ENCODE measurements at regions not wholly inside any gene's neighbourhood (a gene's known extent, or its start where the extent isn't known, plus 50 kb on each side); places are given as distances from the start of the nearest gene placed in this dataset.

DNA sequence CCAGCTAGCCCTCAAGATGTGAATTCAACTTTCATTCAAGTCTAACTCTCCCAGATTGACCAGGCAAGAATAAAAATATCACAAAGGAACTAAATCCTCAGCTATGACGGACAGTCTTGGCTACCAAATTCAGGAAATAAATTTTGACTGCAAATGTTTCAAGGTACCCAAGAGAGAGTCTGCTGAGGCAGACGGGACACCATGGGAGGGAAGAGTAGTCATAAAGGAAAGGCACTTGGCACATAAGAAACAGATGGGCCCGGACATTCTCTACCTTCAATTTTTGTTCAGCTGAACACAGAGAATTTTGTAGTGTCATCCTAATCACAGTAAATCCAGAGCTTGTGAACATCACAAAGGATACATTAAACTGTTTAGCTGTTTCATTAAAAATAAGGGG is 390.0 kb downstream of the DTWD2 start:
- Histone ChIP-seq H3K27me3 (replicated peaks in 1 of 7) (no peaks in the 10 kb centered on the region), H3K4me3 (no peak overlapping the region), H3K27ac (no peak overlapping the region), H3K9me3 (no peaks in the 10 kb centered on the region), H3K4me1 (no peaks in the 10 kb centered on the region), H3K36me3 (no peaks in the 10 kb centered on the region)
- TF ChIP-seq POLR2AphosphoS5 (IDR thresholded peaks at IDR 0.05) (no peak), POLR2A (IDR thresholded peaks at IDR 0.05) (no peak), CTCF (IDR thresholded peaks at IDR 0.05 in 8 of 11, conservative IDR thresholded peaks at IDR 0.05 in 3 of 11) (no peak)
- intact Hi-C loops (cut with DNase I; ENCODE audit: low total_unique reads), result no loop called here
- DNase-seq, result no peak
- 75 to 88% (median 82%) methylated on average over 3 of the region's 3 CpGs for WGBS, 5 donors

DNA sequence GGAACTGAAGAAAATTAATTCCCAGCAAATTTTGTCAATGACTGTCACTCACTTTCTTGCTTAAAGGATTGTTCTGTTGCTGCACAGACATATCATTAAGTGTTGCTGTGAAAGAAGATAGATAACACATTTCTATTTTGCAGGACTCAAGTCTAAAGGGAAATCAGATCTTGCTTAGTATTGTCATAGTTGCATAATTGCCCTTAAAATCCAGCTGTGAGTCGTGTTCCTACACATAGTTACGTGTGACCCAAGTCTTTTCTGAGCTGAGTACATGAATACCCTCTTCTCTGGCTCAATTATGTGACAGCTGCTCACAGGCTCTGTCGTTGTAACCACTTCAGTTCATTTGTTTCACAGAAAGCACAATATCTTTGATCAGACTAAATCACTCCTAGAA is 390.8 kb downstream of the DTWD2 start:
- Histone ChIP-seq H3K4me1 (no peaks in the 10 kb centered on the region), H3K27me3 (replicated peaks in 1 of 7) (no peaks in the 10 kb centered on the region), H3K9me3 (no peaks in the 10 kb centered on the region), H3K27ac (no peak overlapping the region), H3K4me3 (no peak overlapping the region), H3K36me3 (no peaks in the 10 kb centered on the region)
- no peak for TF ChIP-seq POLR2AphosphoS5 (IDR thresholded peaks at IDR 0.05)
- no peak for TF ChIP-seq POLR2A (IDR thresholded peaks at IDR 0.05)
- no peak for TF ChIP-seq CTCF (IDR thresholded peaks at IDR 0.05 in 8 of 11, conservative IDR thresholded peaks at IDR 0.05 in 3 of 11)
- intact Hi-C loops (cut with DNase I; ENCODE audit: low total_unique reads), result no loop called here
- DNase-seq, result no peak
- 50 to 76% (median 62%) methylated on average over 3 of the region's 3 CpGs for WGBS, 5 donors

DNA sequence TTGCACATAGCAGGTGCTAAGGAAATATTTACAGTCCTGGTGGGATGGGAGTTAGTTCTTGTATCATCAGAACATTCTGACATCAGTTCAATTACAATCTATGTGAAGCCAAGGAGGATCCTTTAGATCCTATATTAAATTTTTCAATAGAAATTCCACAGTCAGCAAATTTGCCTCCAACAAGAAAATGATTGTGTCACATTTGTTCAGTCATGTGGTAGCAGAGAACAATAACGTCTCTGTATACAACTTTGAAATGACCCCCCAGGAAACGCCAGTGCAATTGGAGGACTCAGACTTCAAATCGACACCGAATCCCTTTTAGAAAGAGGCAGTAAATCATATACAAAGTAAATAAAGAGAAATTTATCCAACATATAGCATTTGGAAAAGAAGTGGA is 392.1 kb downstream of the DTWD2 start:
- TF ChIP-seq POLR2A (IDR thresholded peaks at IDR 0.05) (no peak), CTCF (IDR thresholded peaks at IDR 0.05 in 8 of 11, conservative IDR thresholded peaks at IDR 0.05 in 3 of 11) (no peak), POLR2AphosphoS5 (IDR thresholded peaks at IDR 0.05) (no peak)
- no peak for DNase-seq
- Histone ChIP-seq H3K36me3 (no peaks in the 10 kb centered on the region), H3K4me3 (no peak overlapping the region), H3K27ac (no peak overlapping the region), H3K27me3 (replicated peaks in 1 of 7) (no peaks in the 10 kb centered on the region), H3K4me1 (no peaks in the 10 kb centered on the region), H3K9me3 (no peaks in the 10 kb centered on the region)
- intact Hi-C loops (cut with DNase I; ENCODE audit: low total_unique reads), result no loop called here
- WGBS, 5 donors, result 79 to 90% (median 85%) methylated on average over 4 of the region's 4 CpGs

DNA sequence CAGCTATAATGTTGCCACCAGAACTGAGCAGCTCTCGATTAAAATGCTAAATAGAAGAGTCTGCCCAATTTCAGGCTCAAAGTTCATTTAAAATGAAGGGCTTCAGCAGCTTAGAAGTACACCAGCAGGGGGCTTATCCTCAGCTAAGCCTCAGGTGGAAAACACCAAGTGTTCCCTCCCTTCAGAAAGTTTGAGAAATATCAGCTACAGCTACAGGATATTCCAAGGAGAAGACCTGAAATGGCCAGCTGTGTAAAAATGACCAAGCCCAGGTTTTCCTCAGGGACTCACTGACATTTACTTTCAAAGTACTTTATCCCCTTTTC is 395.4 kb downstream of the DTWD2 start:
- no peaks in the 10 kb centered on the region for H3K36me3 ChIP-seq
- H3K27me3 ChIP-seq (replicated peaks in 1 of 7), result no peaks in the 10 kb centered on the region
- H3K4me1 ChIP-seq, result no peaks in the 10 kb centered on the region
- H3K27ac ChIP-seq, result no peak overlapping the region
- TF ChIP-seq POLR2A (IDR thresholded peaks at IDR 0.05) (no peak), CTCF (IDR thresholded peaks at IDR 0.05 in 8 of 11, conservative IDR thresholded peaks at IDR 0.05 in 3 of 11) (no peak), POLR2AphosphoS5 (IDR thresholded peaks at IDR 0.05) (no peak)
- 59 to 93% (median 76%) methylated on average over 1 of the region's 1 CpG for WGBS, 5 donors
- no peak for DNase-seq
- no peaks in the 10 kb centered on the region for H3K9me3 ChIP-seq
- intact Hi-C loops (cut with DNase I; ENCODE audit: low total_unique reads), result no loop called here
- no peak overlapping the region for H3K4me3 ChIP-seq

Data from spleen (tissue), 11 donors.